ENCODE measurements at regions not wholly inside any gene's neighbourhood (a gene's known extent, or its start where the extent isn't known, plus 50 kb on each side); places are given as distances from the start of the nearest gene placed in this dataset.

DNA sequence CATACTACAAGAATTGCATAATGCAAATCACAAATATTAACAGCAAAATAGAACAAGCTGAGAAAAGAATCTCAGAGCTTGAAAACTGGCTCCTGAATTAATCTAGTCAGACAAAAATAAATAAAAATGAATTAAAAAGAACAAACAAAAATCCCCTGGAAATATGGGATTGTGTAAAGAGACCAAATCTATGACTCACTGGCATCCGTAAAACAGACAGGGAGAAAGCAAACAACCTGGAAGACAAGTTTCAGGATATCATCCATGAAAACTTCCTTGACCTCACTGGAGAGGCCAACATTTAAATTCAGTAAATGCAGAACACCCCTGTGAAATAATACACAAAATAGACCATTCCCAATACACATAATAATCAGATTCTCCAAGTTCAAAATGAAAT, 229.3 kb upstream of the CTNND2 start:
- TF ChIP-seq, protein P1, sequence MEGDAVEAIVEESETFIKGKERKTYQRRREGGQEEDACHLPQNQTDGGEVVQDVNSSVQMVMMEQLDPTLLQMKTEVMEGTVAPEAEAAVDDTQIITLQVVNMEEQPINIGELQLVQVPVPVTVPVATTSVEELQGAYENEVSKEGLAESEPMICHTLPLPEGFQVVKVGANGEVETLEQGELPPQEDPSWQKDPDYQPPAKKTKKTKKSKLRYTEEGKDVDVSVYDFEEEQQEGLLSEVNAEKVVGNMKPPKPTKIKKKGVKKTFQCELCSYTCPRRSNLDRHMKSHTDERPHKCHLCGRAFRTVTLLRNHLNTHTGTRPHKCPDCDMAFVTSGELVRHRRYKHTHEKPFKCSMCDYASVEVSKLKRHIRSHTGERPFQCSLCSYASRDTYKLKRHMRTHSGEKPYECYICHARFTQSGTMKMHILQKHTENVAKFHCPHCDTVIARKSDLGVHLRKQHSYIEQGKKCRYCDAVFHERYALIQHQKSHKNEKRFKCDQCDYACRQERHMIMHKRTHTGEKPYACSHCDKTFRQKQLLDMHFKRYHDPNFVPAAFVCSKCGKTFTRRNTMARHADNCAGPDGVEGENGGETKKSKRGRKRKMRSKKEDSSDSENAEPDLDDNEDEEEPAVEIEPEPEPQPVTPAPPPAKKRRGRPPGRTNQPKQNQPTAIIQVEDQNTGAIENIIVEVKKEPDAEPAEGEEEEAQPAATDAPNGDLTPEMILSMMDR (IDR thresholded peaks at IDR 0.05): no peak
- TF ChIP-seq POLR2A (IDR thresholded peaks at IDR 0.05): no peak

Data from body of pancreas (tissue), 4 donors.